ENCODE measurements at regions not wholly inside any gene's neighbourhood (a gene's known extent, or its start where the extent isn't known, plus 50 kb on each side); places are given as distances from the start of the nearest gene placed in this dataset.

- no peaks in the 10 kb centered on the region for H3K27me3 ChIP-seq (replicated peaks; ENCODE audit: insufficient read depth)
- H3K4me1 ChIP-seq (ENCODE audit: control insufficient read depth in 1 of 2, low read depth in 2 of 2) = no peaks in the 10 kb centered on the region
- H3K27ac ChIP-seq = no peak overlapping the region
- no peak overlapping the region for H3K4me3 ChIP-seq
- ATAC-seq (ENCODE audit: insufficient number of reproducible peaks, low FRiP score, low read depth) (no peak), DNase-seq (ENCODE audit: low spot score) (no peak)
- TF ChIP-seq CTCF (IDR thresholded peaks at IDR 0.05) = no peak
- H3K9me3 ChIP-seq = no peaks in the 10 kb centered on the region
- H3K36me3 ChIP-seq = no peaks in the 10 kb centered on the region
Observed at GRCh38 chr6:67757465-67758033, 877.5 kb upstream of the ADGRB3 start.

- no peak for DNase-seq (ENCODE audit: low spot score)
- no peaks in the 10 kb centered on the region for H3K27me3 ChIP-seq (replicated peaks; ENCODE audit: insufficient read depth)
- no peak for TF ChIP-seq CTCF (IDR thresholded peaks at IDR 0.05)
- H3K36me3 ChIP-seq = no peaks in the 10 kb centered on the region
- no peaks in the 10 kb centered on the region for H3K9me3 ChIP-seq
- H3K4me3 ChIP-seq = no peak overlapping the region
- H3K4me1 ChIP-seq (ENCODE audit: control insufficient read depth in 1 of 2, low read depth in 2 of 2) = no peaks in the 10 kb centered on the region
- ATAC-seq (ENCODE audit: insufficient number of reproducible peaks, low FRiP score, low read depth) = no peak
- H3K27ac ChIP-seq = no peak overlapping the region
Observed at GRCh38 chr6:67748521-67748920, 886.6 kb upstream of the ADGRB3 start.

- Histone ChIP-seq H3K4me3 (no peak overlapping the region), H3K9me3 (peaks cover 5% of the 10 kb centered on the region), H3K27me3 (replicated peaks; ENCODE audit: insufficient read depth) (no peaks in the 10 kb centered on the region), H3K4me1 (ENCODE audit: control insufficient read depth in 1 of 2, low read depth in 2 of 2) (no peaks in the 10 kb centered on the region), H3K36me3 (no peaks in the 10 kb centered on the region), H3K27ac (no peak overlapping the region)
- no peak for TF ChIP-seq CTCF (IDR thresholded peaks at IDR 0.05)
- DNase-seq (ENCODE audit: low spot score) (no peak), ATAC-seq (ENCODE audit: insufficient number of reproducible peaks, low FRiP score, low read depth) (no peak)
Observed at GRCh38 chr6:67736816-67737215, 898.3 kb upstream of the ADGRB3 start.

GRCh38 chr6:67736161-67736560 lies 898.9 kb upstream of the ADGRB3 start:
- H3K4me1 ChIP-seq (ENCODE audit: control insufficient read depth in 1 of 2, low read depth in 2 of 2) = no peaks in the 10 kb centered on the region
- no peak for TF ChIP-seq CTCF (IDR thresholded peaks at IDR 0.05)
- no peak overlapping the region for H3K27ac ChIP-seq
- H3K4me3 ChIP-seq = no peak overlapping the region
- H3K36me3 ChIP-seq = no peaks in the 10 kb centered on the region
- ATAC-seq (ENCODE audit: insufficient number of reproducible peaks, low FRiP score, low read depth) = no peak
- peaks cover 5% of the 10 kb centered on the region for H3K9me3 ChIP-seq
- H3K27me3 ChIP-seq (replicated peaks; ENCODE audit: insufficient read depth) = no peaks in the 10 kb centered on the region
- no peak for DNase-seq (ENCODE audit: low spot score)

- ATAC-seq (ENCODE audit: insufficient number of reproducible peaks, low FRiP score, low read depth) (no peak), DNase-seq (ENCODE audit: low spot score) (no peak)
- Histone ChIP-seq H3K4me1 (ENCODE audit: control insufficient read depth in 1 of 2, low read depth in 2 of 2) (no peaks in the 10 kb centered on the region), H3K9me3 (peaks cover 5% of the 10 kb centered on the region), H3K27me3 (replicated peaks; ENCODE audit: insufficient read depth) (no peaks in the 10 kb centered on the region), H3K27ac (no peak overlapping the region), H3K36me3 (no peaks in the 10 kb centered on the region), H3K4me3 (no peak overlapping the region)
- no peak for TF ChIP-seq CTCF (IDR thresholded peaks at IDR 0.05)
Observed at GRCh38 chr6:67735623-67736022, 899.5 kb upstream of the ADGRB3 start.

Measured in thoracic aorta (tissue), 2 donors.